Activated CD8-positive, alpha-beta T cell treated with anti-CD3 and anti-CD28 coated beads for 36 hours (primary cell): ENCODE measurements at regions not wholly inside any gene's neighbourhood (a gene's known extent, or its start where the extent isn't known, plus 50 kb on each side); places are given as distances from the start of the nearest gene placed in this dataset.

ENCODE experiments used
- ATAC-seq: fragments of 200-7000 bp; cut with Tn5 transposase; one replicate; pipeline ENCODE4 v1.10.0; 2021; ENCODE audit warnings: mild to moderate bottlenecking, moderate library complexity
- CTCF ChIA-PET: fragments of 350-600 bp; sonication (Branson Sonifier 250); formaldehyde crosslinking; loops from one replicate; lab custom pipeline; 2021; ENCODE audit warnings: antibody characterized with exemption; lab: Charles Lee
- POLR2A ChIA-PET: fragments of 350-600 bp; sonication (Branson Sonifier 250); formaldehyde crosslinking; loops from one replicate; lab custom pipeline; 2021; ENCODE audit warnings: antibody characterized with exemption; lab: Charles Lee
- DNase-seq: peaks from one replicate; pipeline ENCODE4 v3.0.0-alpha.2; 2020
- H3K27ac Mint-ChIP-seq: one replicate; pipeline ENCODE4 v1.8.0; 2021; ENCODE audit warnings: mild to moderate bottlenecking, mixed read lengths
- H3K27me3 Mint-ChIP-seq: one replicate; pipeline ENCODE4 v1.8.0; 2021; ENCODE audit warnings: mixed read lengths
- H3K36me3 Mint-ChIP-seq: one replicate; pipeline ENCODE4 v1.8.0; 2021; ENCODE audit warnings: low read depth, mixed read lengths
- H3K4me1 Mint-ChIP-seq: one replicate; pipeline ENCODE4 v1.8.0; 2021; ENCODE audit warnings: low read depth, mixed read lengths
- H3K4me3 Mint-ChIP-seq: one replicate; pipeline ENCODE4 v1.8.0; 2021; ENCODE audit warnings: mild to moderate bottlenecking, moderate library complexity, mixed read lengths
- H3K9me3 Mint-ChIP-seq: one replicate; pipeline ENCODE4 v1.8.0; 2021; ENCODE audit warnings: mixed read lengths
- CTCF ChIP-seq: fragments of 200-600 bp; IDR thresholded peaks from one replicate; pipeline ENCODE4 v1.8.0; 2022; ENCODE audit warnings: antibody characterized with exemption, mild to moderate bottlenecking
- intact Hi-C: fragments of 100-400 bp; cut with micrococcal nuclease; formaldehyde crosslinking; loops from one replicate; pipeline ENCODE4 v1.10.0; 2022

DNA sequence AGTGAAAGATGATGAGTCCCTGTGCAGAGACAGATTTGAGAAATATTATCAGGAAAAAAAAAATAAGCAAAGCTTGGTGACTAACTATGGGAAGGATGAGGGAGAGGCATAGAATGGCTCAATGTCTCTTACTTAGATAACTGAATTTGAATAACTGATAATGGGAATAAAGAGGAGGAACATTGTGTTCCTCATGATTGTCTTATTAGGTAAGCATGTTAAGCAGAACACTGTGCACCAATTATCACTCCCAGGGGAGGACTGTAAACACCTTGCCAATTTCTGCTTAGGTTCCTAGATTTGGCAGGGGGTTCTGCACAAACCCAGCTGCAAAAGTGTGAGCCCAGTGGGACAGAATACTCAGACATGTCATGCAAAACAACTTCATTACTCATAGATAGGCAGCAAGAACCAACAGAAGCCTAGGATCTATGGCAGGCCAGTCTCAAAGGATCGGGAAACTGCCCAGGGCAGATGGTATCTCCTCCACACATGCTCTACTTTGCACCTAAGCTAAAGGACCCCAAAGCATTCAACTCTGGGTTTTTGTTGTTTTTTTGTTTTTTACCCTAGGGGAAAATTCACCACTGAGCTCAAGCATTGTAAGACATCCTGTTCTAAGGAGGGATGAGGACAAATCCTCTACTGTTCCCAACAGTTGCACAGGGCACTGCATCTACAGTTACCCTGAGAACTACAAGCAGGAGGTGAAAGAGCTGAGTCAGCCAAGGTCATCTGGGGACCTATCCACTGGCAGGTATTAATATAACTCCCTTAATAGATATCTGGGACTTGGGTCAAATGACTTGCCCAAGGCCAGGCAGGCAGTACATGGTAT lies 907.0 kb downstream of the RAPGEF2 start:
- H3K4me3 Mint-ChIP-seq, result no peak overlapping the region
- ChIA-PET CTCF (no interaction called here), POLR2A (no interaction called here)
- H3K27ac Mint-ChIP-seq, result no peak overlapping the region
- ATAC-seq, result no peak
- H3K9me3 Mint-ChIP-seq, result peaks cover 12% of the 10 kb centered on the region
- H3K27me3 Mint-ChIP-seq, result no peaks in the 10 kb centered on the region
- no peaks in the 10 kb centered on the region for H3K4me1 Mint-ChIP-seq
- no peak for TF ChIP-seq CTCF
- DNase-seq, result no peak
- no peaks in the 10 kb centered on the region for H3K36me3 Mint-ChIP-seq
- intact Hi-C loops, result no loop called here

DNA sequence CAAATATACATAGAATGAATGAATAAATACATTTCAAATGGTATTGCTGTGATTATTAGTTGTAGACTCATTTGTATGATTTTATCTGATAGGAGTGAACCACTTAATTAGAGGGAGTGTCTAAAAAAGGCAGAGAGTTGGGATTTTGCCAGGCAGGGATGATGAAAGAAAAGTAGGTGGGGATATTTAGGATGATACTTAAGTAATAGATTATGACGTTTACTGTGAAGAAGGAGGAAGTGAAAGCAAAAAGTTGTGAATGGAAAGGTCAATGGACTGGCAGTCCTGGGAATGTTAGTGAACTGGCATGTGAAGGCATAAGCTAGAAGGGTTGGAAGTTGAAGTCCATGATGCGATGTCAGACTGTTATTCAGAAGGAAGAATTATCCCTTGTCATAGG lies 917.1 kb downstream of the RAPGEF2 start:
- TF ChIP-seq CTCF, result no peak
- ChIA-PET POLR2A (no interaction called here), CTCF (no interaction called here)
- peaks cover 11% of the 10 kb centered on the region for H3K9me3 Mint-ChIP-seq
- H3K36me3 Mint-ChIP-seq, result no peaks in the 10 kb centered on the region
- H3K4me1 Mint-ChIP-seq, result no peaks in the 10 kb centered on the region
- no peak overlapping the region for H3K4me3 Mint-ChIP-seq
- ATAC-seq (no peak), DNase-seq (no peak)
- H3K27ac Mint-ChIP-seq, result no peak overlapping the region
- intact Hi-C loops, result no loop called here
- no peaks in the 10 kb centered on the region for H3K27me3 Mint-ChIP-seq

- DNase-seq (no peak), ATAC-seq (no peak)
- Mint-ChIP-seq H3K27ac (no peak overlapping the region), H3K4me3 (no peak overlapping the region), H3K36me3 (no peaks in the 10 kb centered on the region), H3K9me3 (peaks cover 11% of the 10 kb centered on the region), H3K4me1 (no peaks in the 10 kb centered on the region), H3K27me3 (no peaks in the 10 kb centered on the region)
- ChIA-PET CTCF (no interaction called here), POLR2A (no interaction called here)
- intact Hi-C loops, result no loop called here
- TF ChIP-seq CTCF, result no peak
Observed at GRCh38 chr4:160020804-160021203, 917.9 kb downstream of the RAPGEF2 start.

DNA sequence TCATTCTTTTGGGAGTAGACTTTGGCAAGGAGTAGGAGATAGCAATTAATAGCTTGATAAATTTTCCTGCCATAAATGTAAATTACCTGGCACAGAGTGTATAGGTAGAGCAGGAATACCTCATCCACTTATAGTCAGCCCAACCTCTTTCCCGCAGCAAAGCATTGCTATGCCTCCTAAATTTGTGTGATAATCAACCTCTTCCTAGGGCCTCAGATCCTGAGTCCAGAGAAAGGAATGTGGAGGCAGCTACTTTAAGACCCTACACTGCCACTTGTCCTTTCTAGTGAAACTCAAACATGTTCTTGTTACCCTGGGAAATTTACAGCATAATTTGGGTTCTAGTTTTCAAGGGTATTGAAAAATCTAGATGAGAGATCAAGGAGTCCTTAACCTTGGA lies 919.0 kb downstream of the RAPGEF2 start:
- intact Hi-C loops, result no loop called here
- POLR2A ChIA-PET, result no interaction called here
- Mint-ChIP-seq H3K9me3 (peaks cover 9% of the 10 kb centered on the region), H3K36me3 (no peaks in the 10 kb centered on the region), H3K27ac (no peak overlapping the region), H3K4me1 (no peaks in the 10 kb centered on the region), H3K27me3 (no peaks in the 10 kb centered on the region), H3K4me3 (no peak overlapping the region)
- CTCF ChIA-PET, result no interaction called here
- no peak for ATAC-seq
- no peak for TF ChIP-seq CTCF
- DNase-seq, result no peak

DNA sequence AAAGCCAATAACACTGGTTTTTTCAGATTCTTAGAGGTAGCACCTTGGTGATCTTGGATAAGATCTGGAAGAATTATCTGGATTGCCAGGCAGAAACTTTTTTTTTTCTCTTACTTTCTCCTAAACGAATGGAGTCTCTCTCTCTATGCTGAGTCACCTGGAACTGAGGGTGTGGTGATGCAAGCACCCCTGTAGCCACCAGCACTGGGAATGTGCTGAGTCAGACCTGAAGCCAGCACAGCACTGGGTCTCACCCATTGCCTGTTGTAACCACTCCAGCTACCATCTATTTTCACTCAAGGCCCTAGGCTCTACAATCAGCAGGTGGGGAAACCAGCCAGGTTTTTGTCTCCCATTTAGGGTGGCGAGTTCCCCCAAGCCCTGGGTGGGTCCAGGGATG lies 923.8 kb downstream of the RAPGEF2 start:
- Mint-ChIP-seq H3K9me3 (peaks cover 4% of the 10 kb centered on the region), H3K27me3 (no peaks in the 10 kb centered on the region), H3K36me3 (no peaks in the 10 kb centered on the region), H3K27ac (no peak overlapping the region), H3K4me3 (no peak overlapping the region), H3K4me1 (no peaks in the 10 kb centered on the region)
- TF ChIP-seq CTCF, result no peak
- ChIA-PET CTCF (no interaction called here), POLR2A (no interaction called here)
- DNase-seq (no peak), ATAC-seq (no peak)
- intact Hi-C loops, result no loop called here
